Progenitor cell of endocrine pancreas (in vitro differentiated cells): ENCODE measurements at regions not wholly inside any gene's neighbourhood (a gene's known extent, or its start where the extent isn't known, plus 50 kb on each side); places are given as distances from the start of the nearest gene placed in this dataset.

ENCODE experiments used
- DNase-seq: peaks from one replicate; pipeline ENCODE4 v3.0.0; 2021; ENCODE audit warnings: low spot score; ENCODE audit not compliant: unreplicated experiment
- H3K27ac Mint-ChIP-seq: 2 replicates; pipeline ENCODE4 v1.8.0; 2021; ENCODE audit warnings: mild to moderate bottlenecking, moderate library complexity, mixed read lengths
- H3K27me3 Mint-ChIP-seq: 2 replicates; pipeline ENCODE4 v1.8.0; 2021; ENCODE audit warnings: mixed read lengths
- H3K36me3 Mint-ChIP-seq: 2 replicates; pipeline ENCODE4 v1.8.0; 2022; ENCODE audit warnings: mixed read lengths; ENCODE audit not compliant: insufficient read depth
- H3K4me1 Mint-ChIP-seq: 2 replicates; pipeline ENCODE4 v1.8.0; 2021; ENCODE audit warnings: low read depth, mixed read lengths
- H3K4me3 Mint-ChIP-seq: 2 replicates; pipeline ENCODE4 v1.8.0; 2021; ENCODE audit warnings: low read depth, mild to moderate bottlenecking, moderate library complexity, mixed read lengths
- H3K9me3 Mint-ChIP-seq: 2 replicates; pipeline ENCODE4 v1.8.0; 2021; ENCODE audit warnings: low read depth, mixed read lengths
- CTCF ChIP-seq: fragments of 200-600 bp; sonication (generic); IDR thresholded peaks from one replicate; pipeline ENCODE4 v1.5.0; 2021; ENCODE audit warnings: antibody characterized with exemption, mild to moderate bottlenecking; ENCODE audit not compliant: unreplicated experiment

- H3K36me3 Mint-ChIP-seq, result no peaks in the 10 kb centered on the region
- DNase-seq, result no peak
- H3K9me3 Mint-ChIP-seq, result peaks cover 1% of the 10 kb centered on the region
- no peak overlapping the region for H3K4me3 Mint-ChIP-seq
- H3K27ac Mint-ChIP-seq, result no peak overlapping the region
- TF ChIP-seq CTCF, result no peak
- H3K27me3 Mint-ChIP-seq, result no peaks in the 10 kb centered on the region
- H3K4me1 Mint-ChIP-seq, result no peaks in the 10 kb centered on the region
These were observed 436.8 kb upstream of the IRAK1BP1 start for GRCh38 chr6:78430521-78430920.

DNA sequence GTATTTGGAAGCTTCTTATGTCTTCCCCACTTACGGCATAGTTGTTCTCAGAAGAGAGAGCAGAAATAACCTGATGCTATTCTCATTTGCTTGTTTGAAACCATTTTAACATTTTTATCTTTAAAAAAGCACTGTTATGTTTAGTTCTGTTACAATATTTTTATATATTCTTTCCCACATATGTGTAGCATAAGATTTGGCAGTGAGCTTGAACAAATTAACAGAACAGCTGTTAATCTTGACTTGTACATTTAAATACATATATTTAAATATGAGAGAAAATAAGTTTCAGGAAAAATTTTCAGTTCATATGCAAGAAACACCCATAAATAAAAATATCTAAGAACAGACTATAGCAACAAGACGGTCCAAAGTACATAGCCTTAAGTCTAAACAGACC, 431.7 kb upstream of the IRAK1BP1 start:
- Mint-ChIP-seq H3K27ac (no peak overlapping the region), H3K4me3 (no peak overlapping the region), H3K27me3 (no peaks in the 10 kb centered on the region), H3K9me3 (no peaks in the 10 kb centered on the region), H3K36me3 (no peaks in the 10 kb centered on the region), H3K4me1 (no peaks in the 10 kb centered on the region)
- no peak for TF ChIP-seq CTCF
- DNase-seq, result no peak

DNA sequence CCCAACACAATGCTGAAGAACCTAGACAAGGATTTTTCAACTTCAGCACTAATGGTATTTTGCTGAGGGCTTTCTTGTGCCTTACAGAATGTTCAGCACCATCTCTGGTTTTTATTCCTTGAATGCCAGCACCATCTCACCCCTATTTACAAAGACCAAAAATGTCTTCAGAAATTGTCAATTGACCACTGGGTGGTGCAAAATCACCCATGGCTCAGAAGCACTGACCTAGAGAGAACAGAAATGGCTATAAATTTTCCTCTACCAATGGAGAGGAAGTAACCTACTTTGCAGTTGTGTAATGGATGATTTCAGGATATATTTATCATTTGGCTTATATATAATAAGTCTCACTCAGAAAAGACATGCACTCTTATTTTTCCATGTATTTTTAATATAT, 431.0 kb upstream of the IRAK1BP1 start:
- DNase-seq, result no peak
- Mint-ChIP-seq H3K36me3 (no peaks in the 10 kb centered on the region), H3K9me3 (no peaks in the 10 kb centered on the region)

GRCh38 chr6:78438135-78438534, 429.2 kb upstream of the IRAK1BP1 start:
- DNase-seq, result no peak
- H3K4me3 Mint-ChIP-seq, result no peak overlapping the region
- no peaks in the 10 kb centered on the region for H3K36me3 Mint-ChIP-seq
- H3K4me1 Mint-ChIP-seq, result no peaks in the 10 kb centered on the region
- no peaks in the 10 kb centered on the region for H3K27me3 Mint-ChIP-seq
- no peak for TF ChIP-seq CTCF
- H3K27ac Mint-ChIP-seq, result no peak overlapping the region
- no peaks in the 10 kb centered on the region for H3K9me3 Mint-ChIP-seq

More for the DNA sequence above, 431.0 kb upstream of the IRAK1BP1 start:
- no peaks in the 10 kb centered on the region for H3K4me1 Mint-ChIP-seq
- H3K4me3 Mint-ChIP-seq, result no peak overlapping the region
- no peaks in the 10 kb centered on the region for H3K27me3 Mint-ChIP-seq
- peak; percentile 23 for TF ChIP-seq CTCF
- H3K27ac Mint-ChIP-seq, result no peak overlapping the region

- no peak for DNase-seq
- H3K4me1 Mint-ChIP-seq, result peaks cover 3% of the 10 kb centered on the region
- H3K36me3 Mint-ChIP-seq, result no peaks in the 10 kb centered on the region
- TF ChIP-seq CTCF, result no peak
- peaks cover 16% of the 10 kb centered on the region for H3K9me3 Mint-ChIP-seq
- no peak overlapping the region for H3K4me3 Mint-ChIP-seq
- no peak overlapping the region for H3K27ac Mint-ChIP-seq
- no peaks in the 10 kb centered on the region for H3K27me3 Mint-ChIP-seq
These were observed 406.6 kb upstream of the IRAK1BP1 start for GRCh38 chr6:78460711-78461110.
